ENCODE measurements at regions not wholly inside any gene's neighbourhood (a gene's known extent, or its start where the extent isn't known, plus 50 kb on each side); places are given as distances from the start of the nearest gene placed in this dataset.
A peak's percentile ranks its signal among the peaks of the same experiment; 100 is the strongest.

DNA sequence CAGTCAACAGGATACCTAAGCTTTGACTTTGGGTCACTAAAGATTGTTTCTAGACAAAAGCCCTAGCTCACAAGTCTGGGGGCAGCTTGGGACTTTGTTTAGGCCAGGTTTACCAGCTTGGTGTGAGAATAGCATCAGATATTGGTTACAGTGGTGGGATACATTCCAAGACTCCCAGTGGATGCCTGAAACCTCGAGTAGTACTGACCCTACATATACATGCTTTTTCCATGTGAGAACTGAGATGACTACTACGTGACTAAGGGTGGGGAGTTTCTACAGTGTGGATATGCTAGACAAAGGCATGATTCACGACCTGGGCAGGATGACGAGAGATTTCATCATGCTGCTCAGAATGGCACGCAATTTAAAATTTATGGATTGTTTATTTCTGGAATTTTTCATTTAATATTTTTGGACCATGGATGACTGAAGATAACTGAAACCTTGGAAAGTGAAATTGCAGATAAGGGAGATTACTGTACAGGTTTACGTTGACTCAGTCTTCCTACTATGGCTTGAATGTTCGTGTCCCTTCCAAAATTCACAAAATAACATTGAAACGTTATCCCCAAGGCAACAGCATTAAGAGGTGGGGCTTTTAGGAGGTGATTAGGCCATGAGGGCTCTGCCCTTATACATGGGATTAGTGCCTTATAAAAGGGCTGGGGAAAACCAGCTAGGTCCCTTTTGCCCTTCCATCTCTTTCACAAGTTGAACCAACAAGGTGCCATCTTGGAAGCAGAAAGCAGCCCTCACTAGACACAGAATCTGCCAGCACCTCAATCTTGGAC, 50.2 kb upstream of the CTAGE1 start:
- Histone ChIP-seq H3K36me3 (replicated peaks in 1 of 2; ENCODE audit: insufficient read depth in 1 of 2, low read depth in 2 of 2) (no peaks in the 10 kb centered on the region), H3K4me3 (no peak overlapping the region), H3K27me3 (peaks cover 0 to 6% of the 10 kb centered on the region in 2 donors), H3K4me1 (peaks cover 56% of the 10 kb centered on the region), H3K9me3 (no peaks in the 10 kb centered on the region), H3K27ac (peak overlapping the region; percentile 12 to 61 (median 28))
- intact Hi-C loops (cut with DNase I) = no loop called here
- WGBS, 2 donors = 72 to 82% methylated on average over 8 of the region's 8 CpGs
- ATAC-seq = no peak
- DNase-seq = no peak
- TF ChIP-seq, protein P1, sequence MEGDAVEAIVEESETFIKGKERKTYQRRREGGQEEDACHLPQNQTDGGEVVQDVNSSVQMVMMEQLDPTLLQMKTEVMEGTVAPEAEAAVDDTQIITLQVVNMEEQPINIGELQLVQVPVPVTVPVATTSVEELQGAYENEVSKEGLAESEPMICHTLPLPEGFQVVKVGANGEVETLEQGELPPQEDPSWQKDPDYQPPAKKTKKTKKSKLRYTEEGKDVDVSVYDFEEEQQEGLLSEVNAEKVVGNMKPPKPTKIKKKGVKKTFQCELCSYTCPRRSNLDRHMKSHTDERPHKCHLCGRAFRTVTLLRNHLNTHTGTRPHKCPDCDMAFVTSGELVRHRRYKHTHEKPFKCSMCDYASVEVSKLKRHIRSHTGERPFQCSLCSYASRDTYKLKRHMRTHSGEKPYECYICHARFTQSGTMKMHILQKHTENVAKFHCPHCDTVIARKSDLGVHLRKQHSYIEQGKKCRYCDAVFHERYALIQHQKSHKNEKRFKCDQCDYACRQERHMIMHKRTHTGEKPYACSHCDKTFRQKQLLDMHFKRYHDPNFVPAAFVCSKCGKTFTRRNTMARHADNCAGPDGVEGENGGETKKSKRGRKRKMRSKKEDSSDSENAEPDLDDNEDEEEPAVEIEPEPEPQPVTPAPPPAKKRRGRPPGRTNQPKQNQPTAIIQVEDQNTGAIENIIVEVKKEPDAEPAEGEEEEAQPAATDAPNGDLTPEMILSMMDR (IDR thresholded peaks at IDR 0.05) = no peak
- TF ChIP-seq POLR2A (IDR thresholded peaks at IDR 0.05) = no peak

GRCh38 chr18:22468554-22468891, 50.8 kb upstream of the CTAGE1 start:
- peaks cover 0 to 6% of the 10 kb centered on the region in 2 donors for H3K27me3 ChIP-seq
- no peak for DNase-seq
- no peak for TF ChIP-seq POLR2A (IDR thresholded peaks at IDR 0.05)
- TF ChIP-seq, protein P1 (IDR thresholded peaks at IDR 0.05) = no peak
- 91 to 95% methylated on average over 6 of the region's 6 CpGs for WGBS, 2 donors
- H3K4me3 ChIP-seq = no peak overlapping the region
- no peaks in the 10 kb centered on the region for H3K9me3 ChIP-seq
- no peak for ATAC-seq
- peak overlapping the region in 1 of 4 donors; percentile 17 for H3K27ac ChIP-seq
- no peaks in the 10 kb centered on the region for H3K36me3 ChIP-seq (replicated peaks in 1 of 2; ENCODE audit: insufficient read depth in 1 of 2, low read depth in 2 of 2)
- peaks cover 56% of the 10 kb centered on the region for H3K4me1 ChIP-seq
- intact Hi-C loops (cut with DNase I) = no loop called here

GRCh38 chr18:22469061-22469734, 51.5 kb upstream of the CTAGE1 start:
- WGBS, 2 donors = 56 to 62% methylated on average over 6 of the region's 6 CpGs
- DNase-seq (no peak), ATAC-seq (no peak)
- Histone ChIP-seq H3K27me3 (peaks cover 0 to 6% of the 10 kb centered on the region in 2 donors), H3K36me3 (replicated peaks in 1 of 2; ENCODE audit: insufficient read depth in 1 of 2, low read depth in 2 of 2) (no peaks in the 10 kb centered on the region), H3K4me3 (no peak overlapping the region), H3K9me3 (no peaks in the 10 kb centered on the region), H3K4me1 (peaks cover 56% of the 10 kb centered on the region), H3K27ac (peak overlapping the region in 1 of 4 donors; percentile 71)
- intact Hi-C loops (cut with DNase I) = no loop called here
- TF ChIP-seq, protein P1 (IDR thresholded peaks at IDR 0.05) = no peak
- TF ChIP-seq POLR2A (IDR thresholded peaks at IDR 0.05) = no peak

DNA sequence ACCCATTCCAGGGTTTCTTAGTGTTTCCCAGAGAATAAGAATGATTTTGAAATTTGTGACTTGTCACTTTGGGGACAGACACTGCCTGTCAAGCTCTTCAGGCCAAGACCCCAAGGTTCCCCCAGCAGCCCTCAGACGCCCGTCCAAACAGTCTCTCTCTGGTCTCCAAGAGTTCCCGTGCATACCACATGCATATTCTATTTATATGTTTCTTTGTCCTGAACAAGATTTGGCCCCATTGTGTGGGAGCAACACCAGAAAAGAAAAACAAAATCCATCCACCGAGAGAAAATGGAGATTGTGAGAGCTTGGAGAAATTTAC, 52.2 kb upstream of the CTAGE1 start:
- no peaks in the 10 kb centered on the region for H3K9me3 ChIP-seq
- H3K4me1 ChIP-seq = peaks cover 56% of the 10 kb centered on the region
- TF ChIP-seq, protein P1 (IDR thresholded peaks at IDR 0.05) = no peak
- TF ChIP-seq POLR2A (IDR thresholded peaks at IDR 0.05) = no peak
- ATAC-seq = no peak
- peaks cover 0 to 6% of the 10 kb centered on the region in 2 donors for H3K27me3 ChIP-seq
- peak overlapping the region in 3 of 4 donors; percentile 59 to 71 (median 63) for H3K27ac ChIP-seq
- intact Hi-C loops (cut with DNase I) = no loop called here
- H3K4me3 ChIP-seq = no peak overlapping the region
- DNase-seq = no peak
- 33 to 51% methylated on average over 4 of the region's 4 CpGs for WGBS, 2 donors
- H3K36me3 ChIP-seq (replicated peaks in 1 of 2; ENCODE audit: insufficient read depth in 1 of 2, low read depth in 2 of 2) = no peaks in the 10 kb centered on the region

Measured in body of pancreas (tissue), 4 donors.